HG02610 (cell line): ENCODE measurements at regions not wholly inside any gene's neighbourhood (a gene's known extent, or its start where the extent isn't known, plus 50 kb on each side); places are given as distances from the start of the nearest gene placed in this dataset.

Experiments used
- ATAC-seq: cut with Tn5 transposase; IDR thresholded peaks from one replicate; pipeline ENCODE4 v1.9.1; 2021; ENCODE audit warnings: mild to moderate bottlenecking, moderate library complexity; ENCODE audit not compliant: unreplicated experiment

GRCh38 chr17:12365805-12366204, 299.9 kb upstream of the MYOCD start:
- no peak for ATAC-seq

- no peak for ATAC-seq
These were observed 296.6 kb upstream of the MYOCD start for GRCh38 chr17:12369065-12369464.

- no peak for ATAC-seq
These were observed 289.4 kb upstream of the MYOCD start for GRCh38 chr17:12376276-12376675.

GRCh38 chr17:12386225-12386624, 279.5 kb upstream of the MYOCD start:
- ATAC-seq: no peak

GRCh38 chr17:12388226-12388625, 277.5 kb upstream of the MYOCD start:
- ATAC-seq: no peak

GRCh38 chr17:12389421-12389820, 276.3 kb upstream of the MYOCD start:
- ATAC-seq: no peak

GRCh38 chr17:12390631-12391030, 275.1 kb upstream of the MYOCD start:
- no peak for ATAC-seq

- no peak for ATAC-seq
These were observed 274.2 kb upstream of the MYOCD start for GRCh38 chr17:12391468-12391867.

GRCh38 chr17:12395733-12396354, 269.8 kb upstream of the MYOCD start:
- ATAC-seq: no peak

GRCh38 chr17:12398441-12399051, 267.1 kb upstream of the MYOCD start:
- ATAC-seq: no peak

GRCh38 chr17:12402963-12403622, 262.6 kb upstream of the MYOCD start:
- ATAC-seq: no peak

- ATAC-seq: no peak
These were observed 261.8 kb upstream of the MYOCD start for GRCh38 chr17:12403881-12404398.

GRCh38 chr17:12406623-12407215, 259.0 kb upstream of the MYOCD start:
- no peak for ATAC-seq

GRCh38 chr17:12407495-12408252, 258.0 kb upstream of the MYOCD start:
- ATAC-seq: no peak

GRCh38 chr17:12409082-12409481, 256.6 kb upstream of the MYOCD start:
- no peak for ATAC-seq

GRCh38 chr17:12410717-12411116, 255.0 kb upstream of the MYOCD start:
- ATAC-seq: no peak

GRCh38 chr17:12415031-12415430, 250.7 kb upstream of the MYOCD start:
- no peak for ATAC-seq

- ATAC-seq: no peak
These were observed 244.6 kb upstream of the MYOCD start for GRCh38 chr17:12421077-12421476.

GRCh38 chr17:12421646-12422306, 243.9 kb upstream of the MYOCD start:
- no peak for ATAC-seq

GRCh38 chr17:12422651-12423050, 243.0 kb upstream of the MYOCD start:
- ATAC-seq: no peak

GRCh38 chr17:12423337-12423736, 242.4 kb upstream of the MYOCD start:
- ATAC-seq: no peak
